Effector memory CD4-positive, alpha-beta T cell (primary cell): ENCODE measurements at regions not wholly inside any gene's neighbourhood (a gene's known extent, or its start where the extent isn't known, plus 50 kb on each side); places are given as distances from the start of the nearest gene placed in this dataset.

Source experiments
- DNase-seq, 3 donors: peaks; one replicate each; pipeline ENCODE4 v3.0.0-alpha.2; 2020
- H3K27ac ChIP-seq: 2 replicates; pipeline ENCODE4 v1.7.0; 2013; ENCODE audit warnings: mild to moderate bottlenecking, low read length, moderate library complexity; ENCODE audit not compliant: insufficient read depth, poor library complexity, severe bottlenecking
- H3K27me3 ChIP-seq: replicated peaks from 2 replicates; pipeline ENCODE4 v1.7.0; 2013; ENCODE audit warnings: mild to moderate bottlenecking, low read length; ENCODE audit not compliant: insufficient read depth, control insufficient read depth, poor library complexity, severe bottlenecking
- H3K36me3 ChIP-seq: 2 replicates; pipeline ENCODE4 v1.7.0; 2013; ENCODE audit warnings: mild to moderate bottlenecking, low read length, moderate library complexity; ENCODE audit not compliant: control insufficient read depth, insufficient read depth
- H3K4me1 ChIP-seq: 2 replicates; pipeline ENCODE4 v1.7.0; 2013; ENCODE audit warnings: low read length, mild to moderate bottlenecking; ENCODE audit not compliant: control insufficient read depth, insufficient read depth, poor library complexity, severe bottlenecking
- H3K4me3 ChIP-seq: 2 replicates; pipeline ENCODE4 v1.7.0; 2013; ENCODE audit warnings: low read length, low read depth, mild to moderate bottlenecking; ENCODE audit not compliant: insufficient read depth, poor library complexity, severe bottlenecking
- H3K9me3 ChIP-seq: 2 replicates; pipeline ENCODE4 v1.7.0; 2013; ENCODE audit warnings: mild to moderate bottlenecking, low read length, moderate library complexity; ENCODE audit not compliant: control insufficient read depth

DNA sequence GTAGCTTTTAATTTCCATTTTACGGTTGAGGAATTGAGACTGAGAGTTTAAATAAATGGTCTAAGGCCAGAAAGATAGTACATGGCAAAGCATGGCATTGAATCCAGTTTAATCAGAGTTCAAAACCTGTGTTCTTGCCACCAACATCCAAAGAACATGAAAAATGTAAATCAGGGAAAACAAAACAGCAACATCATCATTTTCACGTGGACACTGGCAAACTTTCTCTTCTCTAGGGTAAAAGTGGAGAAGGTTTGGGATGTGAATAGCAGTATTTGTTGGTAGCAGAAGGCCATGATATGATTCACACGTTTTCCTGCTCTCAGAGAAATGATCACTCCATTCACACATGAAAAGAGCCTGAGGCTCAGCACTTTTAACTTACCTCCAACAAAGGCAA is 357.7 kb downstream of the UQCRFS1 start:
- H3K27me3 ChIP-seq: no peaks in the 10 kb centered on the region
- H3K4me1 ChIP-seq: no peaks in the 10 kb centered on the region
- no peaks in the 10 kb centered on the region for H3K9me3 ChIP-seq
- DNase-seq: no peak
- no peaks in the 10 kb centered on the region for H3K36me3 ChIP-seq
- H3K4me3 ChIP-seq: no peak overlapping the region
- H3K27ac ChIP-seq: no peak overlapping the region

DNA sequence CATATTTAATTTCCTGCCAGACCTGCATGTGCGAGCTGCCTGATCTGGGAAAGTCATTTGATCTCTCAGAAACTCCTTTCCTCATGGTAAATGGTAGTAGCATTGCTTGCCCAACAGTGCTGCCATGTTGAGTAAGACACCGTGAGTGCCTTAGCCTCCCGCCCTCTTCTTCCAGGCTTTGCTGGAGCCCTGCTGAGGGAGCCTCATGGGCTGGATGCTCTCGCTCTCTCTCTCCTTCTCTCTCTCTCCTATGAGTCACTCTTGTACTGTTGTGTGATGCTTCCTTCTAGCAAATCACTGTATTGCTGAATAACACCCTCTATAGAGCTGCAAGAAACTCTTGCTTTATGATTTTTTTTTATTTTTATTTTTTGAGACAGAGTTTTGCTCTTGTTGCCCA is 365.5 kb downstream of the UQCRFS1 start:
- Histone ChIP-seq H3K27me3 (no peaks in the 10 kb centered on the region), H3K4me1 (no peaks in the 10 kb centered on the region), H3K9me3 (no peaks in the 10 kb centered on the region), H3K36me3 (no peaks in the 10 kb centered on the region), H3K27ac (no peak overlapping the region), H3K4me3 (no peak overlapping the region)
- no peak for DNase-seq

DNA sequence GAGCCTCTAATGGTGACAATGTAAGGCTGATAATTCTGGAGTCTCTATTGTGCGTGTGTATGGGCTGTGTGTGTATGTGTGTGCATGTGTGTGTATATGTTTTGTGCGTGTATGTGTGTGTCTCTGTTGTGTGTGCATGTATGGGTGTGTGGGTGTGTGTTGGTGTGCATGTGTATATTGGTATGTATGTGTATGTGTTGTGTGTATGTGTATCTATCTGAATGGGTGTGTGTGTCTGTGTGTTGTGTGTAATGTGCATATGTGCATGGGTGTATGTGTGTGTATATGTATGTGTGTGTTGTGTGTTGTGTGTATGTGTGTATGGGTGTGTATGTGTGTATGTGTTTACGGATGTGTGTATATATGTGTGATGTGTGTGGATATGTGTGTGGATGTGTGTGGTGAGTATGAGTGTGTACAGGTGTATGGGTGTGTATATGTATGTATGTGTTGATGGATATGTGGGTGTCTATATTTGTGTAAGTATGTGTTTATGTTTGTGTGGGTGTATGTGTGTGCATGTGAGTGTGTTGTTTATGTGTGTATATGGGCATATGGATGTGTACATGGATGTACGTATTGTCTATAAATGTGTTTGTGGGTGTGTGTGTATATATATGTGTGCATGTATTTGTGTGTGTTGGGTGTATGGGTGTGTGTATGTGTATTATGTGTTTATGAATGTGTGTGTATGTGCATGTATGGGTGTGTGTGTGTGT is 366.7 kb downstream of the UQCRFS1 start:
- no peak overlapping the region for H3K27ac ChIP-seq
- no peaks in the 10 kb centered on the region for H3K27me3 ChIP-seq
- no peak for DNase-seq
- no peaks in the 10 kb centered on the region for H3K36me3 ChIP-seq
- H3K4me3 ChIP-seq: no peak overlapping the region
- no peaks in the 10 kb centered on the region for H3K9me3 ChIP-seq
- H3K4me1 ChIP-seq: no peaks in the 10 kb centered on the region

DNA sequence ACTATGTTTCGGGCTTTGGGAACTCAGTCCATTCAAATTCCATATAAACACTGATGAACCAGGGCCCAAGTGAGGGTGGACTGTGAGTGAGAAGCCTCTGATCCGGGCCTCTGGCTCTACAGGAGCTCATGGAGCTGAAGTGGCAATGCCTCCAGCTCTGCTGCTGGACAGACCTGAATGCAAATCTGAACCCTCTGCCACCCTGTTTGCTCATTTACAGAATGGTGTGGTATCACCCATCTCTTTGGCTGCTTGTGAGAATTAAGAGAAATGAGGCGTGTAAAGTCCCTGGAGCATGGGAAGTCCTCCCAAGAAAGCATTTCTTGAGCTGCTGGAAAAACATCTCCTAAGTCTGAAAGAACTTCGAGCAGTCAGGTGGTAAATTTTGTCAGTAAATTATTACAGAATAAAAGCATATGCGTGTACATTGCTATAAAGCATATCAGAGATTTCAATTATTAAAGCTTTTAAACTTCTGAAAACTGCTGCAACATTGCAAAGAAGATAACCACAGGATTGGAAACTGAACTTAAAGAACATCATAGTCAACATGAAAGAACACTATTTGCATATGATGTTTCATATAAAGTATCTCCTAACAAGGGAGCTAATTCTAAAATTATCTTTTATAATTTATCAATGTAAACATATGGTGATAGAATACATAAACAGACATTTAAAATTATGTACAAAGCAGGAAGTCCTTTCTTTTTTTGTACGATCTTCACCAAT is 369.0 kb downstream of the UQCRFS1 start:
- Histone ChIP-seq H3K36me3 (no peaks in the 10 kb centered on the region), H3K4me3 (no peak overlapping the region), H3K9me3 (no peaks in the 10 kb centered on the region), H3K4me1 (no peaks in the 10 kb centered on the region), H3K27me3 (no peaks in the 10 kb centered on the region), H3K27ac (no peak overlapping the region)
- DNase-seq: no peak

DNA sequence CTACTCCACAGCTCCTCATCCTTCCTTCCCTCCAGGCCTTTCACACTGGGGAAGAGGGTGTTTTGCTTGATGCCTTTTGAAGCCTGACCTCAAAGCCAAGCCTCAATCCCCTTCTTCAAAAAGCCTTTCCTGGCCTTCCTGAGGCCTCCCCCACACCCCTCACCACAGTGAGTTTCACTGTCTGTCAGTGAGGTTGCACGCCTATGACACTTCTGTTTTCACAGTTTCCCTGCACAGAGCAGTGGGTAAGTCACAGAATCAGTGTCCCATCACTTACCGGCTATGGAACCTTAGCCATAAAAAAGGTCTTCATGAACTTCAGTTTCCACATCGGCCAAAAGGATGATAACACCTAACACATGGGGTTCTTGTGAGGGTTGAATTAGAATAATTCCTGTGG is 371.4 kb downstream of the UQCRFS1 start:
- Histone ChIP-seq H3K4me1 (no peaks in the 10 kb centered on the region), H3K27ac (no peak overlapping the region), H3K27me3 (no peaks in the 10 kb centered on the region), H3K4me3 (no peak overlapping the region), H3K36me3 (no peaks in the 10 kb centered on the region), H3K9me3 (no peaks in the 10 kb centered on the region)
- DNase-seq: no peak

DNA sequence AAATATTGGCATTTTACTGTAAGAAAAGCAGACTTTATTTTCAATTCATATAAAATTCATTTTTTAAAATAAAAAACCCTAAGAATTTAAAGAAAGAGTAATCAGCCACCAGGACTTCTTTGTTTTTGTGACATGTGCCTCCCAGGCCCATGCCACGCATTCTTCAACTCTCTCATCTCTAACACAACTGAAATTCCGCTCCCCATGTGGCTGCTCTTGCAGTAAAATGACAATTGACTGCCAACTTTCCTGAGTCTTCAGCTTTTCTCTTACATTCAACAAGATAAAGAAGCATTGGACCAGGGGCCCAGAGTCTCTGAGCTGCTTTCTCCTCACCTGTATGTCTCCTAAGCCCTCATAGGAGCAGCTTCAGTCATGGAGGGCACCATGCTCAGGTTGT is 372.1 kb downstream of the UQCRFS1 start:
- no peaks in the 10 kb centered on the region for H3K9me3 ChIP-seq
- DNase-seq: no peak
- no peak overlapping the region for H3K4me3 ChIP-seq
- H3K27me3 ChIP-seq: no peaks in the 10 kb centered on the region
- H3K4me1 ChIP-seq: no peaks in the 10 kb centered on the region
- no peaks in the 10 kb centered on the region for H3K36me3 ChIP-seq
- H3K27ac ChIP-seq: no peak overlapping the region

DNA sequence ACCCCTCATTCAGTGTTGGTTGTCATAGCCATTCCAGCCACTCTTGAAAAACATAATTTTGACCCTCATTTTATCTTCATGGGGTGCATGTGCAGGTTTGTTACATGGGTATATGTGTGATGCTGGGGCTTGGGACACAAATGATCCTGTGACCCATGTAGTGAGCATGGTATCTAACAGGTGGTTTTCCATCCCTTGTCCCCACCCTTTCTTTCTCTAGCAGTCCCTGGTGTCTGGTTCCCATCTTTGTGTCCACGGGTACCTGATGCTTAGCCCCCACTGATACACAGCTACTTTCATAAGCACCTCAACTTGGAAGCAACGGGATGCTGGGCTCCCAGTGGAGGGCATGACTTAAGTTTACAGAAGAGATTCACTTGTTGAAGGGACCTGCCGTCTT is 373.5 kb downstream of the UQCRFS1 start:
- no peak for DNase-seq
- Histone ChIP-seq H3K4me3 (no peak overlapping the region), H3K27ac (no peak overlapping the region), H3K4me1 (no peaks in the 10 kb centered on the region), H3K9me3 (no peaks in the 10 kb centered on the region), H3K36me3 (no peaks in the 10 kb centered on the region), H3K27me3 (no peaks in the 10 kb centered on the region)

DNA sequence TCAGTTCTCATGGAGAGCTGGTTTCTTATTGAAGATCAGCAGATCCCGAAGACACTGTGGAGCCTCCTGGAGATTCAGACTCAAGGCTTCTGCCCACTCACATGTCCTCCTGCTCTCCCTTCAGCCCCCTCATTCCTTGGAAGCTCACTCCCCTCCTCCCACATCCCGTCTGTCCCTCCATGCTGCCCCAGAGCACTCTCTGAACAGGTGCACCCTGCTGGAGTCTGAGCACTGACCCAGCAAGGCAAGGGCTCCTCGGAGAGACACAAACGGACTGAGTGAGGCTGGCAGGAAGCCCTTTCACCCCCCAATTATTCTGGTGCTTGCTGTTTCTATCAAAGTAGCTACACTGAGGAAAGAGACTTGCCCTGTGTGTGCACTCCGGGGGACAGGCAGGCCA is 374.0 kb downstream of the UQCRFS1 start:
- Histone ChIP-seq H3K27ac (no peak overlapping the region), H3K9me3 (no peaks in the 10 kb centered on the region), H3K4me1 (no peaks in the 10 kb centered on the region), H3K36me3 (no peaks in the 10 kb centered on the region), H3K27me3 (no peaks in the 10 kb centered on the region), H3K4me3 (no peak overlapping the region)
- DNase-seq: no peak

DNA sequence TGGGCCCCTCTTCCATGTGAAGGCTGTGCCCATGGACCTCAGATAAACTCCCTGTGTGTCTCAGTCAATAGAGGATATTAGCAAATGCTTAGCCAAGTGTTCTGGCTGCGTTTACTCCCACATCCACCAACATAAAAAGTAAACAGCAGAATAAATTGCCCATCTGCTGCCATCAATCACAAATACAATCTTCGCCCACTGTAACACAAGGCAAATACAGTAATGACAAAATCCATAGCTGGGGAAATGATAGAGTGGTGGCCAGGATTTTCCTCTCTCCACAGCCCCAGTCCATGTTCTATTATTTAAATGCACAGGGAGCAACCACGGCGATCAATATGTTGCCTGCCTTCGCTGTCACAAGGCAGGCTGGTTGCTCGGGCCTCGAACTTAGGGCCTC is 376.5 kb downstream of the UQCRFS1 start:
- Histone ChIP-seq H3K4me3 (no peak overlapping the region), H3K9me3 (no peaks in the 10 kb centered on the region), H3K27ac (no peak overlapping the region), H3K36me3 (no peaks in the 10 kb centered on the region), H3K4me1 (no peaks in the 10 kb centered on the region), H3K27me3 (no peaks in the 10 kb centered on the region)
- DNase-seq: no peak

DNA sequence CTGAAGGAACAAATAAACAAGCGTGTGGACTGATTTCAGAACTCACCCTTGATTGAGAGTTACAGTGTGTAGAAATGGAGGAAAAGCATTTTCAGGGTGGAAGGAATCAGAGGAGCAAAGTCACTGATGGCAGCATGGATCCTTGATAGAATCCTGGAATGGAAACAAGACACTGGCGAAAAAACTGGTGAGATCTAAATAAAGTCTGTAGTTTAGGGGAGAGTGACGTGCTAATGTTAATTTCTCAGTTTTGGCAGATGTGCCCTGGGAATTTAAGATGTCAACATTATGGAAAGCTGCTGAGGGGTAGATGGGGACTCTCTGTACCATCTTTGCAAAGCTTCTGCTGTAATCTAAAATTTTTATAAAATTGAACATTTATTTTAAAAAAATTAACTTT is 378.0 kb downstream of the UQCRFS1 start:
- Histone ChIP-seq H3K27me3 (no peaks in the 10 kb centered on the region), H3K9me3 (no peaks in the 10 kb centered on the region), H3K27ac (no peak overlapping the region), H3K4me3 (no peak overlapping the region), H3K4me1 (no peaks in the 10 kb centered on the region), H3K36me3 (no peaks in the 10 kb centered on the region)
- DNase-seq: no peak
